H9 (cell line): ENCODE measurements at regions not wholly inside any gene's neighbourhood (a gene's known extent, or its start where the extent isn't known, plus 50 kb on each side); places are given as distances from the start of the nearest gene placed in this dataset.

Source experiments
- DNase-seq: peaks from one replicate; pipeline ENCODE4 v3.0.0-alpha.2; 2017
- H2AFZ ChIP-seq: one replicate; pipeline ENCODE4 v1.6.1; 2013; ENCODE audit warnings: mild to moderate bottlenecking, low read length, control low read depth, moderate library complexity
- H2AK5ac ChIP-seq: 2 replicates; pipeline ENCODE4 v1.6.1; 2013; ENCODE audit warnings: low read length, control low read depth, mixed read lengths; ENCODE audit not compliant: insufficient read length
- H2BK120ac ChIP-seq: one replicate; pipeline ENCODE4 v1.6.1; 2013; ENCODE audit warnings: low read depth, mild to moderate bottlenecking, low read length, control low read depth, inconsistent platforms; ENCODE audit not compliant: poor library complexity, severe bottlenecking
- H2BK12ac ChIP-seq: 2 replicates; pipeline ENCODE4 v1.6.1; 2013; ENCODE audit warnings: low read length, control low read depth, mixed read lengths, low read depth; ENCODE audit not compliant: insufficient read length
- H2BK15ac ChIP-seq: 2 replicates; pipeline ENCODE4 v1.6.1; 2013; ENCODE audit warnings: low read depth, low read length, control low read depth
- H2BK20ac ChIP-seq: one replicate; pipeline ENCODE4 v1.6.1; 2013; ENCODE audit warnings: low read depth, mild to moderate bottlenecking, low read length, control low read depth, inconsistent platforms; ENCODE audit not compliant: poor library complexity, severe bottlenecking
- H2BK5ac ChIP-seq: 2 replicates; pipeline ENCODE4 v1.6.1; 2013; ENCODE audit warnings: low read length, control low read depth, mixed read lengths; ENCODE audit not compliant: insufficient read length
- H3K14ac ChIP-seq: 2 replicates; pipeline ENCODE4 v1.6.1; 2013; ENCODE audit warnings: low read length, control low read depth; ENCODE audit not compliant: insufficient read depth
- H3K18ac ChIP-seq: 2 replicates; pipeline ENCODE4 v1.6.1; 2013; ENCODE audit warnings: low read depth, mild to moderate bottlenecking, mixed read lengths, low read length, control low read depth; ENCODE audit not compliant: insufficient read length
- H3K23ac ChIP-seq: 2 replicates; pipeline ENCODE4 v1.6.1; 2013; ENCODE audit warnings: low read length, control low read depth, mixed read lengths, low read depth; ENCODE audit not compliant: insufficient read length
- H3K23me2 ChIP-seq: 2 replicates; pipeline ENCODE4 v1.6.1; 2013; ENCODE audit warnings: low read depth, mild to moderate bottlenecking, mixed read lengths, low read length, control low read depth; ENCODE audit not compliant: insufficient read length, poor library complexity, severe bottlenecking
- H3K27ac ChIP-seq: 2 replicates; pipeline ENCODE4 v1.5.1; 2013; ENCODE audit warnings: low read length, control low read depth, mixed read lengths, low read depth; ENCODE audit not compliant: insufficient read length
- H3K27me3 ChIP-seq: 2 replicates; pipeline ENCODE4 v1.6.1; 2013; ENCODE audit warnings: low read length, control low read depth, inconsistent platforms; ENCODE audit not compliant: insufficient read depth
- H3K4ac ChIP-seq: 2 replicates; pipeline ENCODE4 v1.6.1; 2013; ENCODE audit warnings: low read depth, mild to moderate bottlenecking, control low read depth, inconsistent platforms, low read length, moderate library complexity
- H3K4me1 ChIP-seq: 2 replicates; pipeline ENCODE4 v1.6.1; 2013; ENCODE audit warnings: low read length, control low read depth, inconsistent platforms; ENCODE audit not compliant: insufficient read depth
- H3K4me2 ChIP-seq: 2 replicates; pipeline ENCODE4 v1.6.1; 2013; ENCODE audit warnings: low read length, control low read depth, mixed read lengths; ENCODE audit not compliant: insufficient read length, insufficient read depth
- H3K56ac ChIP-seq: 2 replicates; pipeline ENCODE4 v1.6.1; 2013; ENCODE audit warnings: low read depth, mild to moderate bottlenecking, mixed read lengths, low read length, control low read depth; ENCODE audit not compliant: insufficient read length
- H3K79me1 ChIP-seq: 2 replicates; pipeline ENCODE4 v1.6.1; 2013; ENCODE audit warnings: low read depth, mild to moderate bottlenecking, moderate library complexity, low read length, control low read depth, inconsistent platforms; ENCODE audit not compliant: insufficient read depth, poor library complexity, severe bottlenecking
- H3K79me2 ChIP-seq: 2 replicates; pipeline ENCODE4 v1.6.1; 2013; ENCODE audit warnings: low read length, control low read depth, inconsistent platforms; ENCODE audit not compliant: insufficient read depth
- H3K9ac ChIP-seq: 2 replicates; pipeline ENCODE4 v1.6.1; 2013; ENCODE audit warnings: low read length, control low read depth, mixed read lengths; ENCODE audit not compliant: insufficient read length; ENCODE audit errors: extremely low read depth
- H3K9me3 ChIP-seq: one replicate; pipeline ENCODE4 v1.6.1; 2013; ENCODE audit warnings: low read depth, low read length, inconsistent platforms; ENCODE audit not compliant: control insufficient read depth
- H3T11ph ChIP-seq: one replicate; pipeline ENCODE4 v1.6.1; 2013; ENCODE audit warnings: mild to moderate bottlenecking, low read length, control low read depth, inconsistent platforms
- H4K20me1 ChIP-seq: one replicate; pipeline ENCODE4 v1.6.1; 2013; ENCODE audit not compliant: control insufficient read depth, insufficient read length, insufficient read depth
- H4K5ac ChIP-seq: 2 replicates; pipeline ENCODE4 v1.6.1; 2013; ENCODE audit warnings: low read depth, mild to moderate bottlenecking, mixed read lengths, low read length, control low read depth; ENCODE audit not compliant: insufficient read length
- H4K8ac ChIP-seq: replicated peaks from 2 replicates; pipeline ENCODE4 v1.6.1; 2013; ENCODE audit warnings: low read length, control low read depth, mixed read lengths, low read depth; ENCODE audit not compliant: insufficient read length
- H4K91ac ChIP-seq: 2 replicates; pipeline ENCODE4 v1.6.1; 2013; ENCODE audit warnings: low read depth, mild to moderate bottlenecking, moderate library complexity, mixed read lengths, low read length, control low read depth; ENCODE audit not compliant: insufficient read length
- H3K27ac Mint-ChIP-seq, 3 experiments: 2 replicates in 2 of 3; 3 replicates in 1 of 3; pipeline ENCODE4 v1.8.0; 2020 to 2021; ENCODE audit warnings: mixed read lengths in 3 of 3, mild to moderate bottlenecking in 1 of 3, moderate library complexity in 1 of 3
- H3K27me3 Mint-ChIP-seq: 2 replicates; pipeline ENCODE4 v1.8.0; 2021; ENCODE audit warnings: low read depth, mild to moderate bottlenecking, moderate library complexity, mixed read lengths
- H3K36me3 Mint-ChIP-seq, 3 experiments: 2 replicates in 2 of 3; 3 replicates in 1 of 3; pipeline ENCODE4 v1.8.0; 2020 to 2021; ENCODE audit warnings: low read depth in 3 of 3, mixed read lengths in 3 of 3; ENCODE audit not compliant: insufficient read depth in 1 of 3
- H3K4me1 Mint-ChIP-seq, 2 experiments: 2 replicates each; pipeline ENCODE4 v1.8.0; 2020; ENCODE audit warnings: mixed read lengths in 2 of 2
- H3K4me3 Mint-ChIP-seq, 2 experiments: 2 replicates in 1 of 2; 3 replicates in 1 of 2; pipeline ENCODE4 v1.8.0; 2020 to 2021; ENCODE audit warnings: mild to moderate bottlenecking in 2 of 2, mixed read lengths in 2 of 2, moderate library complexity in 1 of 2
- H3K9me3 Mint-ChIP-seq, 2 experiments: 2 replicates in 1 of 2; 3 replicates in 1 of 2; pipeline ENCODE4 v1.8.0; 2020; ENCODE audit warnings: mild to moderate bottlenecking in 2 of 2, mixed read lengths in 2 of 2, moderate library complexity in 1 of 2
- WGBS: extraction: QIAGEN DNeasy Blood & Tissue Kit; methylation state at CpG from one replicate; pipeline ENCODE4 v1.1.7; 2013; ENCODE audit warnings: missing lambda C conversion rate, low lambda C conversion rate, mixed read lengths; ENCODE audit not compliant: insufficient read length; ENCODE audit errors: extremely low coverage; 5-methylcytosine and 5-hydroxymethylcytosine counted together
- TF ChIP-seq, protein P1 (sequence below): fragments of 200-600 bp; sonication (generic); conservative IDR thresholded peaks from 3 replicates; pipeline ENCODE4 v1.8.0; 2021; ENCODE audit warnings: antibody characterized with exemption, mild to moderate bottlenecking

DNA sequence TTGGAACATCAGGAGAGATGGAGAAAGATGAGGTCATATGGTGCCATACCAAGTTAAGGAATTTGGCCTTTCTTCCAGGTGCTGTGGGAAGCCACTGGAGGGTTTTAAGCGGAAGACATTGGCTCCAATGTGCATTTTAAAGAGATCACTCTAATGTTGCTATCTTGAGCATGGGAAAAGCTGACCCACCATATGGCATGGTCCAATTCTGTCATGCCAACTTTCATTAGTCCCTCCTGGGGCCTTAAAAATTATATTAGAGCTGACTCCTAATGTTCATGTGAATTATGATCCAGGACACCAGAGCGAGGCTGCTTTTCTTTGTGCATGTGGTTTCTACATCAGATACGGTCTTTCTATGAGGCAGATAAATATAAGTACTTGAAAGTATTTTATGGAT is 335.0 kb upstream of the TSHZ2 start:
- no peak overlapping the region for H4K8ac ChIP-seq
- H3K9ac ChIP-seq = no peak overlapping the region

More for the DNA sequence above, 335.0 kb upstream of the TSHZ2 start:
- H4K91ac ChIP-seq = no peak overlapping the region
- no peak overlapping the region for H3K23ac ChIP-seq
- Mint-ChIP-seq H3K36me3 (no peaks in the 10 kb centered on the region; a peak in 1 of 7 replicates), H3K4me1 (no peaks in the 10 kb centered on the region), H3K27ac (no peak overlapping the region), H3K9me3 (peaks cover 0 to 3% of the 10 kb centered on the region in 2 experiments; a peak in 2 of 5 replicates), H3K4me3 (no peak overlapping the region), H3K27me3 (no peaks in the 10 kb centered on the region)
- no CpG with 5 or more reads among the region's 3 CpGs for WGBS
- H3T11ph ChIP-seq = no peak overlapping the region
- TF ChIP-seq, protein P1, sequence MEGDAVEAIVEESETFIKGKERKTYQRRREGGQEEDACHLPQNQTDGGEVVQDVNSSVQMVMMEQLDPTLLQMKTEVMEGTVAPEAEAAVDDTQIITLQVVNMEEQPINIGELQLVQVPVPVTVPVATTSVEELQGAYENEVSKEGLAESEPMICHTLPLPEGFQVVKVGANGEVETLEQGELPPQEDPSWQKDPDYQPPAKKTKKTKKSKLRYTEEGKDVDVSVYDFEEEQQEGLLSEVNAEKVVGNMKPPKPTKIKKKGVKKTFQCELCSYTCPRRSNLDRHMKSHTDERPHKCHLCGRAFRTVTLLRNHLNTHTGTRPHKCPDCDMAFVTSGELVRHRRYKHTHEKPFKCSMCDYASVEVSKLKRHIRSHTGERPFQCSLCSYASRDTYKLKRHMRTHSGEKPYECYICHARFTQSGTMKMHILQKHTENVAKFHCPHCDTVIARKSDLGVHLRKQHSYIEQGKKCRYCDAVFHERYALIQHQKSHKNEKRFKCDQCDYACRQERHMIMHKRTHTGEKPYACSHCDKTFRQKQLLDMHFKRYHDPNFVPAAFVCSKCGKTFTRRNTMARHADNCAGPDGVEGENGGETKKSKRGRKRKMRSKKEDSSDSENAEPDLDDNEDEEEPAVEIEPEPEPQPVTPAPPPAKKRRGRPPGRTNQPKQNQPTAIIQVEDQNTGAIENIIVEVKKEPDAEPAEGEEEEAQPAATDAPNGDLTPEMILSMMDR = no peak
- no peak overlapping the region for H2BK15ac ChIP-seq
- no peaks in the 10 kb centered on the region for H3K27me3 ChIP-seq
- H3K4ac ChIP-seq = no peak overlapping the region
- no peak overlapping the region for H2AFZ ChIP-seq
- no peak overlapping the region for H3K4me2 ChIP-seq
- H3K79me1 ChIP-seq = no peaks in the 10 kb centered on the region
- no peak overlapping the region for H3K27ac ChIP-seq
- no peak overlapping the region for H2BK20ac ChIP-seq
- no peak overlapping the region for H2AK5ac ChIP-seq
- H2BK120ac ChIP-seq = no peak overlapping the region
- no peak overlapping the region for H4K5ac ChIP-seq
- H3K79me2 ChIP-seq = no peaks in the 10 kb centered on the region
- H2BK5ac ChIP-seq = no peak overlapping the region
- no peak for DNase-seq
- no peaks in the 10 kb centered on the region for H3K9me3 ChIP-seq
- no peak overlapping the region for H3K56ac ChIP-seq
- no peak overlapping the region for H3K18ac ChIP-seq
- no peak overlapping the region for H2BK12ac ChIP-seq
- H3K4me1 ChIP-seq = no peaks in the 10 kb centered on the region
- H3K14ac ChIP-seq = no peak overlapping the region
- H4K20me1 ChIP-seq = no peaks in the 10 kb centered on the region
- H3K23me2 ChIP-seq = no peaks in the 10 kb centered on the region
